T-helper 1 cell treated with Interleukin-12 subunit alpha and Interleukin-12 subunit beta and Interleukin-4 antibody, amounts not matched to agents 30 μg/mL and 1 μg/mL, for 36 hours (primary cell): ENCODE measurements at regions not wholly inside any gene's neighbourhood (a gene's known extent, or its start where the extent isn't known, plus 50 kb on each side); places are given as distances from the start of the nearest gene placed in this dataset.

Experiments
- H3K27ac Mint-ChIP-seq: one replicate; pipeline ENCODE4 v1.8.0; 2021; ENCODE audit warnings: mild to moderate bottlenecking, mixed read lengths
- H3K27me3 Mint-ChIP-seq: one replicate; pipeline ENCODE4 v1.8.0; 2021; ENCODE audit warnings: low read depth, mixed read lengths
- H3K36me3 Mint-ChIP-seq: one replicate; pipeline ENCODE4 v1.8.0; 2021; ENCODE audit warnings: low read depth, mixed read lengths
- H3K4me1 Mint-ChIP-seq: one replicate; pipeline ENCODE4 v1.8.0; 2021; ENCODE audit warnings: low read depth, mixed read lengths
- H3K4me3 Mint-ChIP-seq: one replicate; pipeline ENCODE4 v1.8.0; 2021; ENCODE audit warnings: mild to moderate bottlenecking, moderate library complexity, mixed read lengths
- H3K9me3 Mint-ChIP-seq: one replicate; pipeline ENCODE4 v1.8.0; 2021; ENCODE audit warnings: mixed read lengths

DNA sequence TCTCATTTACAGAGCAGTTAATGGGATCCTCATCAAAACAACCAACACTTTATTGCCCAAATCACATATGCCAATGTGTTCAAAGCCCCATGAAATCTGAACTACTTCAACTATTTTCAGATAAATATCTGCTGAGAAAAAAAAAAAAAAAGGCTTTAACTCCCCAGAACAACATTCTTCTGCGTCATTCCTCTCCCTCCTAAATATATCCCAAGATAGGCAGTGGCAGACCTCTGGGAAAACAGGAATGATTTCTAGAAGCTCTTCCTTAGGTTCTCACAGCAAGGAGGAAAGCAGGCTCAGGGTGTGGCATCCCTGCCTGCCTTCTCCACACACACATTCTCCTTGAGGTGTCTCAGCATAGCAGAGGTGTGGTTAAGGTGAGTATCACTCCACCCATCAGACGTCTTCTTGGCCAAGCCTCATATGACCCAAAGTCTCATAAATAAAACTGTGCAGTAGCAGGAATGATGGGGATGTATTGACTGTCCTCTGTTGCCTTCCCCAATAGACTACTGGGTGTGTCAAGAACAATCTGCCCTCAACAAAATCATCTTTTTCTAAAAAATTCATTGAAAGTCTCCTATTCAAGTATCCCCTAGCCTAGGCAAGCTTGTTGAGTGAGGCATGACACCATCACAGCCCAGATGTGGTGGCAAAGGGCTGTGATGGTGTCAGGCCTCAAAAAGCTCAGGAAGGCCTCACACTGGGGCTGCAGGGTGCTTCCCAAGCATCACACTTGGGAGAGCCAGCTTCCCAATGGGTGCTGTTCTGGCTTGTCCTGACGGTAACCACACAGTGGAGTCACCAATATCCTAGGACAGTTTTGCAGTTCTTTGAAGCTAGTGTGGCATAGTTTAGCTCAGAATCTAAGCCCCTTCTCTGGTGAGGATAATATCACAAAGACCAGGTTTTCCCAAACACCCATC is 135.4 kb upstream of the SOX9 start:
- Mint-ChIP-seq H3K9me3 (peaks cover 3% of the 10 kb centered on the region), H3K4me3 (no peak overlapping the region), H3K27ac (no peak overlapping the region), H3K36me3 (no peaks in the 10 kb centered on the region), H3K4me1 (no peaks in the 10 kb centered on the region), H3K27me3 (no peaks in the 10 kb centered on the region)

DNA sequence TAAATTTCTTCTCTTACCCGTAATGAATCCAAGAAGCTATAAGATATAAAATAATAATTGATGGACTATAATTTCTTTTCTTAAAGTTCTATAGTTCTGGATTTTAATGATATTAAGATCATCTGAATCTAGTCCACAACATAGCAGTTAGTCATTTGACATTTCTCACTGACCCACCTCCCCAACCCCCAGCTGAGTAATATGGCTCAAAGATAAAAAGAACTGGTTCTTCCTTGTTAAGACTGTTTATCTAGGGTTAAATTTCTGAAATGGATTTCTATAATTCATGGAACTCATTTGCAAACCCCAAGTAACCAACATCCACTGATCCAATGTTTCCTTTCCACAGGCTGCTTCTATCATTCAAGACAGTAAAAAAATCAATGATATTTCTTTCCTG is 133.9 kb upstream of the SOX9 start:
- no peaks in the 10 kb centered on the region for H3K36me3 Mint-ChIP-seq
- no peaks in the 10 kb centered on the region for H3K27me3 Mint-ChIP-seq
- H3K9me3 Mint-ChIP-seq, result peaks cover 3% of the 10 kb centered on the region
- no peak overlapping the region for H3K4me3 Mint-ChIP-seq
- no peaks in the 10 kb centered on the region for H3K4me1 Mint-ChIP-seq
- H3K27ac Mint-ChIP-seq, result no peak overlapping the region

DNA sequence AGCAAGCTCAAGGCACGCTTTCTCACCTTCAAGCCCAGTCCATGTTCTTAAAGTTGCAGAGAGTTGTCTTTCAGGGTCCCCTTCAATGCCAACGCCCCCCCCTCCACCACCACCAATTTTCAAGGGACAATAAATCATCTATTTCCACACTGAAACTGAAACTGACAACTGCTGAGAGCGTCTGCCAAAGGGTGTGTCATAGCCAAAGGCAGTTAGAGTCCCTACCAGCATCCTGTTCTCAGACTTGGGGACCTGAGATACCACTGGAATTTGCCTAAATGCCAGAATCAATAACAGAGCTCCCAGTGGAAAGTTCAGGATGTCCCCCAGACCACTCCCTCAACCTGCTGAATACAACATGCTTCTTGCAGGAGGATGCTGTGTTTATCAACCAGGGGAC is 133.2 kb upstream of the SOX9 start:
- Mint-ChIP-seq H3K4me3 (no peak overlapping the region), H3K36me3 (no peaks in the 10 kb centered on the region), H3K4me1 (no peaks in the 10 kb centered on the region), H3K27ac (no peak overlapping the region), H3K9me3 (peaks cover 6% of the 10 kb centered on the region), H3K27me3 (no peaks in the 10 kb centered on the region)

DNA sequence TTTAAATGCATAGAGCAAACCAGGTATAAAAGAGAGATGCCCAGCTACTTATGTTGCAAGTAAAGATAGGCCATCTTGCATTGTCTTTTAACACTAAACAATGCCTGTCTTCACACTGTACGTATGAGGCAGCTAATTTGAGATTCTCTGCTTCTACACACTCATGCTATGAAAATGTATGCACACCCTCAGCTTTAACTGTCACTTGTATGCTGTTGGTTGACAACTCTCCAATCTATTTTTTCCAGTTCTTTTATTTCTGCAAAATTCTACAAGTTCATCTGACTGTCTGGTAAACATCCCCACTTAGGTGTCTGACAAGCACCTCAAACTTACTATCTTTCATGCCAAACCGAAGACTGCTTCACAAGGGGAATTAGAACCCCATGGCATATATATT is 131.7 kb upstream of the SOX9 start:
- no peak overlapping the region for H3K27ac Mint-ChIP-seq
- peaks cover 3% of the 10 kb centered on the region for H3K9me3 Mint-ChIP-seq
- no peak overlapping the region for H3K4me3 Mint-ChIP-seq
- H3K4me1 Mint-ChIP-seq, result no peaks in the 10 kb centered on the region
- H3K36me3 Mint-ChIP-seq, result no peaks in the 10 kb centered on the region
- no peaks in the 10 kb centered on the region for H3K27me3 Mint-ChIP-seq

DNA sequence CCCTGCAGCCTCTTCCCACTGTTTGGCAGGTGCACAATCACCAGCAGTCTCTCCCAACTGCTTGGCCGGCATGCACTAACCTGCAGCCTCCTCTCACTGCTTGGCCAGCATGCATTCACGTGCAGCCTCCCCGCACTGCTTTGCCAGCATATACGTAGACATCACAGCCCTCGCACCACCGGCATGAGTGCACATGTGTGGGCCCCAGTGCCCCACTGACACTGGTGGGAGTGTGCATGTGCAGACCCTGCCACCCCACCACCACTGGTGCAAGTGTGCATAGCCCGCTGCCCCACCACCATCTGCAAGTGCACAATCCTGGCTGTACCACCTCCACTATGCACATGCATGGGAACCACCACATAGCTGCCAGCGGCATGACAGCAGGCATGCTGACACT is 127.5 kb upstream of the SOX9 start:
- H3K36me3 Mint-ChIP-seq, result no peaks in the 10 kb centered on the region

DNA sequence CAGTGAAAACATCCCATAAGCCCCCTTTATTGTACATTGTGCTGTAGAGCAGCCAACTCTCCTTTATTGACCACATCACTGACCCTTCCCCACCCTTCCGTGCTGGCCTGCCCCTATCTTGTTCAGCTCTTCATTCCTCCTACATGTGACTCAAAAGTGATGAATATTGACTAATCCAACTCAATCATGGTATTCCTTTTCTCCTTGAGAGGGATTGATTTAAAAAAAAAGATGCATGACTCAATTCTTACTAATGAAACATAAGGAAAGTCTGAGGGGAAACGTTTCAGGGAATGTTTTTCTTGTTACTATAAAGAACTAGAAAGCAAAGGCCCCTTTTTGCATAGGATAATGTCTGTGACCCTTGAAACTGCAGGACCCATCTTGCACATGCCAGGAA is 125.2 kb upstream of the SOX9 start:
- Mint-ChIP-seq H3K27ac (no peak overlapping the region), H3K27me3 (no peaks in the 10 kb centered on the region), H3K4me3 (no peak overlapping the region), H3K4me1 (no peaks in the 10 kb centered on the region), H3K9me3 (peaks cover 3% of the 10 kb centered on the region), H3K36me3 (no peaks in the 10 kb centered on the region)

More for the DNA sequence above, 127.5 kb upstream of the SOX9 start:
- no peaks in the 10 kb centered on the region for H3K4me1 Mint-ChIP-seq
- H3K27ac Mint-ChIP-seq, result no peak overlapping the region
- no peaks in the 10 kb centered on the region for H3K27me3 Mint-ChIP-seq
- H3K4me3 Mint-ChIP-seq, result no peak overlapping the region
- H3K9me3 Mint-ChIP-seq, result peaks cover 3% of the 10 kb centered on the region

DNA sequence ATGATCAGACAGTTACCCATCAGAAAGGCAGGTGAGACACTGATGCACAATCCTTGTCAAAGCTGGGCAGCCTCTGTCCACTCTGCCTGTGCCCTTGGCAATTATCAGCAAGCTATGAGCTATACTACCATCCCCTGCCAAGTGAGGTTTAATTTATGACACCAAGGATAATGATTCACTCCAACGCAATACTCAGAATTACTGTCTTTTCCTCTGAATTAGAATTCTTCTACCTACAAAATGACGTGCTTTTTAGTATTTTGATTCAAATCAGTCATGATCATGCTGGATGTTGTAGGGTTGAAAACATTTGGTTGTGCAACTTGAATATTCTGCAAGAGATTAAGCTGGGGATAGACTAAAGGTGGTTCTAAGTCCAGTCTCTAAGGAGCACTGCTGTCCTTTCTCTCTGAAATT is 116.8 kb upstream of the SOX9 start:
- no peak overlapping the region for H3K4me3 Mint-ChIP-seq
- no peaks in the 10 kb centered on the region for H3K36me3 Mint-ChIP-seq
- H3K27ac Mint-ChIP-seq, result no peak overlapping the region
- H3K9me3 Mint-ChIP-seq, result peaks cover 3% of the 10 kb centered on the region
- no peaks in the 10 kb centered on the region for H3K4me1 Mint-ChIP-seq
- no peaks in the 10 kb centered on the region for H3K27me3 Mint-ChIP-seq

DNA sequence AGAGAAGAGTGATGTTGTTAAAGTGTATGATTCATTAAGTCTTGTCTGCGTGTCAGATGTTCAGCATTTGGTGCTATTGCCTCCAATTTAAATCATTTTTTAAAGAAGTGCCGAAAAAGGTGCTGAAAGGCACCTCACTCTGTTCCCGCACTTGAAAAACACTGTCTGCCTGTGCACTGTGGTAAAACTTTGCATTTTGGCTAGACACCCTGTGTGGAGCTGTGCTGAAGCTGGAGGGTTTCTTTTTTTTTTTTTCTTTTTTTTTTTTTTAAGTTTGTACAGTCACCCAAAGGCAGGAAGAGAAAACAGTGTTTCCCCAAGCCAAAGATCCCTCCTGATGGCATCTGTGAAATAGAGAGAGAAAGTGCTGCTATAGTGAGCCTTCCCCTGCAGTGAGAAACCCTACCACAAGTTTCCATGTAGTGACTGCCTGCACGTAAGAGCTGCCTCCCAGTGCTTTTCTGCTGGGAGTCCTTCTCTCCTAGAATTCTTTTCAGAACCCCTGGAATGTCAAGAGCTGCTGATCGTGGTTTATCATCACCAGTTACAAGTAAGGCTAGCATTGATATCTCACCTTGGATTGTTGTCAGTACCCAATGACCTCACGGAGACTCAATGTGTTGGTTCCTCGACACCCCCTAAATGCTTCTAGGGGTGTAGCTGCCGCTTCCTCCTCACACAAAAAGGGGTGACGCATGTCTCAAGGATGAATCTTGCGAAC is 116.0 kb upstream of the SOX9 start:
- no peak overlapping the region for H3K27ac Mint-ChIP-seq
- no peaks in the 10 kb centered on the region for H3K4me1 Mint-ChIP-seq
- H3K27me3 Mint-ChIP-seq, result no peaks in the 10 kb centered on the region
- peaks cover 3% of the 10 kb centered on the region for H3K9me3 Mint-ChIP-seq
- H3K36me3 Mint-ChIP-seq, result no peaks in the 10 kb centered on the region
- H3K4me3 Mint-ChIP-seq, result no peak overlapping the region

DNA sequence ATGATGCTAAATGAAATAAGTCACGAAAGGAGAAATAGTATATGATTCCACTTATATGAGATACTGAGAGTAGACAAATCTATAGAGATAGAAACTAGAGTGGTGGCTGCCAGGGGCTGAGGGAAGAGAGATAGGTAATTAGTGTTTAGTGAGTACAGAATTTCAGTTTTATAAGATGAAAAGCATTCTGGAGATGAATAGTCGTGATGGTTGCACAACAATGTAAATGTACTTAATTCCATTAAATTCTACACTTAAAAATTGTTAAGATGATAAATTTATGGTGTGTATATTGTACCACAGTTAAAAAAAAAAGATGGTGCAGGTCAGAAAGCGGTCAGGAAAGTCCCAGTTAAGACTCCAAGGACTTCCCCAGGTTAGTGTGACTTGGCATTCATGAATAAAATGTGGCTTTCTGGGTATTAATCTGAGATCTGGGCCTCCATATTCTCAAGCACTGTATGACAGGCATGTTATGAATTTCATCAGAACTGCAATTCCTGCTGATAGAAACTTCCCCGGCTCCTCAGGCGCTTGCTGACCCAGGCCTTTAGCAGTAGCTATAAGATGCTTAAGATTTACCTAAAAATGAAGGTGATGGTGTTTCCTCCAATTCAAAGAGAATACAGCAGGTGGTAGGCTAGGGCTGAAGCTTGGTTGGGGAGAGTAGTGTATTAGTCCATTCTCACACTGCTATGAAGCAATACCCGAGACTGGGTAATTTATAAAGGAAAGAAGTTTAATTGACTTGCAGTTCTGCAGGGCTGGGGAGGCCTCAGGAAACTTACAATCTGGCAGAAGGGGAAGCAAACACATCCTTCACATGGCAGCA is 115.3 kb upstream of the SOX9 start:
- no peaks in the 10 kb centered on the region for H3K27me3 Mint-ChIP-seq
- peaks cover 3% of the 10 kb centered on the region for H3K9me3 Mint-ChIP-seq
- no peaks in the 10 kb centered on the region for H3K4me1 Mint-ChIP-seq
- H3K36me3 Mint-ChIP-seq, result no peaks in the 10 kb centered on the region
- H3K4me3 Mint-ChIP-seq, result no peak overlapping the region
- H3K27ac Mint-ChIP-seq, result no peak overlapping the region

DNA sequence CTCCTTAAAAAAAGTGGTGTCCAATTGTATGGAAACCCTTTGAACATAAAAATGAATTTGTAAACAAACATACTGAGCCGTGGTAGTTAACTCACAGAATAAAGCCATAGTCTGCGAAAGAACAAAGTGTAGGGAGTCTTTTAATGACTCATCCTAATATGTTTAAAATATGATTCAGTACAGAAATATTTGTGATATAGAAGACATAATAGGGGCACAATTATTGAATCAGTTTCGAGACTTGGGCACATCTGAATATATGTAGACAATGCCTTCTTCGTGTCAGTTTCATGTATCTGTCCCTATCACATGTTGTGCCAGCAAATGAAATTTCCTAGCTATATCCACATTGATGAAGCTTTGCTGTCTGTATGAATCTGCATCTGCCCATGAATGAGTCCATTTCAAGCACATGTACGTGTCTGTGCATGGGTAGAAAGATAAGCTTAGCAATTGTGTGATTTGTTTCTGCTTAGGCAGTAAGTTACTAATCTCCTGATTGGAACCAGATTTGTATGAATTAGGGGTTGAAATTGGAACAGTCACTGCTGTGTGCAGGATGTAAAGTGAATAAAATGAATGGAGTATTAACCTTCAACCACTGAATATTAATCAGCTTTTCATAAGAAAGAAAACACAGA is 112.5 kb upstream of the SOX9 start:
- Mint-ChIP-seq H3K27ac (no peak overlapping the region), H3K9me3 (peaks cover 3% of the 10 kb centered on the region), H3K36me3 (no peaks in the 10 kb centered on the region), H3K4me1 (no peaks in the 10 kb centered on the region), H3K27me3 (no peaks in the 10 kb centered on the region), H3K4me3 (no peak overlapping the region)

DNA sequence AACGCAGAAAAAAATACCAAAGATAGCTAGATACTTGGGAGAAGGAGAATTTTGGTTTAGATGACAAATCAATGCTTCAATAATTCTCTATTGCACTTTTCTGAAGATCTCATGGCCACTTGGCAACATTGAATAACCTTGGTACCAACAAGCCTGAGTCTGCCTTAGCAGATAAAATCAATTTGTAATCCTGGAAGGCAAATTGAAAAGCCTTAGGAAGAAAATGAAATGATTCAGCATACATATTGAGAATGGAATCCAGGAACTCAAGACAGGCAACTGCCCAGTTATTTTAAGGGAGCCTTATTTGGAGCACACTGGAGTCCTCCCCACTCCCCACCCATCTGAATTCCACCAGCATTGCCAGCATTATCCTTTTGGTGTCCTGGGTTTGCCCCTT is 109.3 kb upstream of the SOX9 start:
- Mint-ChIP-seq H3K9me3 (peaks cover 6% of the 10 kb centered on the region), H3K27me3 (no peaks in the 10 kb centered on the region), H3K4me3 (no peak overlapping the region), H3K36me3 (no peaks in the 10 kb centered on the region), H3K4me1 (no peaks in the 10 kb centered on the region), H3K27ac (no peak overlapping the region)

DNA sequence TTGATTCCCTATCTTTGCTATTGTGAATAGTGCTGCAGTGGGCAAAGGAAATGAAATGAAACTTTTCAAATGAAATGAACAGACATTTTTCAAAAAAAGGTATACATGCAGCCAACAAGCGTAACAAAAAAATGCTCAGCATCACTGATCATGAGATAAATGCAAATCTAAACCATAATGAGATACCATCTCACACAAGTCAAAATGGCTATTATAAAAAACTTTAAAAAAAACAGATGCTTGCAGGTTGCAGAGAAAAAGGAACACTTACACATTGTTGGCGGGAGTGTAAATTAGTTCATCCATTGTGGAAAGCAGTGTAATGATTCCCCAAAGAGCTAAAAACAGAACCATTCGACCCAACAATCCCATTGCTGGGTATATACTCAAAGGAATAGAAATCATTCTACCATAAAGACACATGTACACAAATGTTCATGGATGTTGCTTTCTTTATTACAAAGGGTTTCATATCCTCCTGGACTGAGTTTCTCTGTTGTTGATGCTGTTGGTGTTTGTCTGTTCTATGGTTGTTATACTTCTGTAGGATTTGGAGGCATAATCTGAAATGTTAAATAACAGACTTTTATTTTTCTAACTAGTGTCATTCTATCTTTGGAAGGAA is 99.3 kb upstream of the SOX9 start:
- H3K9me3 Mint-ChIP-seq, result peaks cover 4% of the 10 kb centered on the region
- no peaks in the 10 kb centered on the region for H3K4me1 Mint-ChIP-seq
- no peak overlapping the region for H3K4me3 Mint-ChIP-seq
- H3K27ac Mint-ChIP-seq, result no peak overlapping the region
- no peaks in the 10 kb centered on the region for H3K36me3 Mint-ChIP-seq
- no peaks in the 10 kb centered on the region for H3K27me3 Mint-ChIP-seq

DNA sequence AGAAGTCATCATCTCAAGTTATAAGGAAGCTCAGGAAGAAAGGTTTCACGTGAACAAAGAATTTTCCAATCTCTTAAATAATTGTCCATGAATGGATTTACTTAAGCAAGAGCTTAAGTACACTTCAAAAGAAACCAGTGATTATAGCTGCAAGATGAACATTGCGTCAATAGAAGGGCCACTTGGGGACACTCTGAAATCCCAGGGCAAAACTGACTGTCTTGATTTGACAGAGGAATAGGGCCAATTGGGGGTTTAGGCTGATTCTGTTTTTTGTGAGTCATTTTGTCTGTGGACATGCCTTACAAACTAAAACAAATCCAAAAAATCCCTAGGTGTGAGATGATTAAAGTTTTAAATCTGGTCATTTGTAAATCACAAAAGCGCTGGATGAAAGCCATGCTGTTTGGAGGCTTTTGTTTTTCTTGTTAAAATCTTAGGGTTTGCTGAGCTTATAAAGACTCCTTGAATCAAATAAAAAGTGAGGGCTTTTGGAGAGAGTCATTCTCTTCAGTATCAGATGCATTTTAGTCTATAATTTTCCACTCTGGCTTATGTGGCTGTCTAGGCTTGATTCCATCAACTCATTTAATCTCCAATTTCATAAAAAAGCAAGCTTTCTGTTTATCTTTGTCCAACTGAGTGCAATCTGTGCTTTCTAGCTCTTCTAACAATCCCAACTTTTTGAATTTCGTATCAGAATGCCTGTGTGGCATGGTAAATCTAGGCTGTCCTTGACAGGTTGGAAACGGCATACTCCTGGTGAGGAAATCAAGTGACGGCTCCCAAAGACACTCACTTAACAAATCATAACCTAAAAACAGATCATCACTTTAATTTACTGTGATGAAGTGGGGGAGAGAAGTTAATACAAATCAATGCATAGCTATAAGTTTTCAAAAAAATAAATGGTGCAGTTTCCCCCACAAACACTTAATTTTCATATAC is 98.2 kb upstream of the SOX9 start:
- Mint-ChIP-seq H3K27me3 (peaks cover 2% of the 10 kb centered on the region), H3K4me1 (no peaks in the 10 kb centered on the region), H3K4me3 (no peak overlapping the region), H3K9me3 (peaks cover 3% of the 10 kb centered on the region), H3K27ac (no peak overlapping the region), H3K36me3 (no peaks in the 10 kb centered on the region)
